Neural crest cell (in vitro differentiated cells): ENCODE measurements at regions not wholly inside any gene's neighbourhood (a gene's known extent, or its start where the extent isn't known, plus 50 kb on each side); places are given as distances from the start of the nearest gene placed in this dataset.
"Not testable (repeated sequence)": the region's sequence is repeated elsewhere in the genome, so short reads cannot be mapped to it uniquely, and the experiment has no call there.

Source experiments
- DNase-seq: peaks from one replicate; pipeline ENCODE4 v3.0.0; 2021; ENCODE audit warnings: low read depth, mixed read lengths, low spot score
- H3K27ac Mint-ChIP-seq: one replicate; pipeline ENCODE4 v1.8.0; 2021; ENCODE audit warnings: mild to moderate bottlenecking, mixed read lengths; ENCODE audit not compliant: unreplicated experiment
- H3K27me3 Mint-ChIP-seq: 2 replicates; pipeline ENCODE4 v1.8.0; 2021; ENCODE audit warnings: low read depth, mild to moderate bottlenecking, mixed read lengths
- H3K36me3 Mint-ChIP-seq: 2 replicates; pipeline ENCODE4 v1.8.0; 2021; ENCODE audit warnings: low read depth, mild to moderate bottlenecking, mixed read lengths
- H3K4me1 Mint-ChIP-seq: 2 replicates; pipeline ENCODE4 v1.8.0; 2021; ENCODE audit warnings: mixed read lengths
- H3K4me3 Mint-ChIP-seq: one replicate; pipeline ENCODE4 v1.8.0; 2021; ENCODE audit warnings: mild to moderate bottlenecking, mixed read lengths
- H3K9me3 Mint-ChIP-seq: 2 replicates; pipeline ENCODE4 v1.8.0; 2021; ENCODE audit warnings: mixed read lengths
- CTCF ChIP-seq: fragments of 200-600 bp; sonication (generic); conservative IDR thresholded peaks from 2 replicates; pipeline ENCODE4 v1.5.0; 2021; ENCODE audit warnings: antibody characterized with exemption, mild to moderate bottlenecking

GRCh38 chr5:91307048-91307447, 76.1 kb downstream of the ARRDC3 start:
- H3K27ac Mint-ChIP-seq: no peak overlapping the region
- no peak for DNase-seq
- no peaks in the 10 kb centered on the region for H3K9me3 Mint-ChIP-seq

GRCh38 chr5:91306497-91306896, 76.6 kb downstream of the ARRDC3 start:
- no peak for DNase-seq
- Mint-ChIP-seq H3K36me3 (no peaks in the 10 kb centered on the region), H3K4me1 (peaks cover 22% of the 10 kb centered on the region), H3K27ac (no peak overlapping the region), H3K27me3 (no peaks in the 10 kb centered on the region), H3K4me3 (no peak overlapping the region), H3K9me3 (no peaks in the 10 kb centered on the region)
- TF ChIP-seq CTCF: no peak

More at GRCh38 chr5:91307048-91307447, 76.1 kb downstream of the ARRDC3 start:
- Mint-ChIP-seq H3K36me3 (no peaks in the 10 kb centered on the region), H3K4me1 (peaks cover 27% of the 10 kb centered on the region), H3K4me3 (no peak overlapping the region), H3K27me3 (no peaks in the 10 kb centered on the region)
- TF ChIP-seq CTCF: no peak

- Mint-ChIP-seq H3K4me3 (no peak overlapping the region), H3K4me1 (peaks cover 17% of the 10 kb centered on the region), H3K27me3 (no peaks in the 10 kb centered on the region), H3K27ac (no peak overlapping the region), H3K36me3 (no peaks in the 10 kb centered on the region), H3K9me3 (no peaks in the 10 kb centered on the region)
- no peak for TF ChIP-seq CTCF
- DNase-seq: no peak
These were observed 77.5 kb downstream of the ARRDC3 start for GRCh38 chr5:91305640-91306039.

- H3K27ac Mint-ChIP-seq, DNase-seq, H3K4me3 Mint-ChIP-seq, H3K36me3 Mint-ChIP-seq, H3K27me3 Mint-ChIP-seq, H3K9me3 Mint-ChIP-seq: not testable (repeated sequence)
- peaks cover 17% of the 10 kb centered on the region for H3K4me1 Mint-ChIP-seq
These were observed 79.1 kb downstream of the ARRDC3 start for GRCh38 chr5:91304015-91304414.

GRCh38 chr5:91302958-91303357, 80.2 kb downstream of the ARRDC3 start:
- Mint-ChIP-seq H3K27ac (no peak overlapping the region), H3K4me3 (no peak overlapping the region), H3K27me3 (no peaks in the 10 kb centered on the region)

GRCh38 chr5:91302305-91302704, 80.8 kb downstream of the ARRDC3 start:
- H3K27me3 Mint-ChIP-seq: no peaks in the 10 kb centered on the region
- no peak overlapping the region for H3K4me3 Mint-ChIP-seq
- no peak for TF ChIP-seq CTCF
- no peaks in the 10 kb centered on the region for H3K36me3 Mint-ChIP-seq
- DNase-seq: no peak
- peaks cover 17% of the 10 kb centered on the region for H3K4me1 Mint-ChIP-seq
- no peak overlapping the region for H3K27ac Mint-ChIP-seq
- no peaks in the 10 kb centered on the region for H3K9me3 Mint-ChIP-seq

More at GRCh38 chr5:91302958-91303357, 80.2 kb downstream of the ARRDC3 start:
- no peak for TF ChIP-seq CTCF
- no peak for DNase-seq
- no peaks in the 10 kb centered on the region for H3K36me3 Mint-ChIP-seq
- H3K4me1 Mint-ChIP-seq: peaks cover 17% of the 10 kb centered on the region
- H3K9me3 Mint-ChIP-seq: no peaks in the 10 kb centered on the region
